MM.1S (cell line): ENCODE measurements at regions not wholly inside any gene's neighbourhood (a gene's known extent, or its start where the extent isn't known, plus 50 kb on each side); places are given as distances from the start of the nearest gene placed in this dataset.

Source experiments
- CTCF ChIP-seq: fragments of 300-600 bp; sonication (generic); IDR thresholded peaks from 2 replicates; pipeline ENCODE4 v1.5.1; 2016; ENCODE audit warnings: antibody characterized with exemption, low read length, mixed read lengths
- EZH2 ChIP-seq: fragments of 300-600 bp; sonication (generic); optimal IDR thresholded peaks from 2 replicates; pipeline ENCODE3; 2017; ENCODE audit warnings: low read depth, mild to moderate bottlenecking, antibody characterized with exemption, low read length, mixed read lengths
- EZH2phosphoT487 ChIP-seq: fragments of 300-600 bp; sonication (generic); IDR thresholded peaks from 2 replicates; pipeline ENCODE4 v1.6.1; 2018; ENCODE audit warnings: antibody characterized with exemption, low read length

- no peak for TF ChIP-seq CTCF
- TF ChIP-seq EZH2: no peak
- TF ChIP-seq EZH2phosphoT487: no peak
These were observed 161.5 kb upstream of the KCNJ3 start for GRCh38 chr2:154537024-154537423.
